ENCODE measurements at regions not wholly inside any gene's neighbourhood (a gene's known extent, or its start where the extent isn't known, plus 50 kb on each side); places are given as distances from the start of the nearest gene placed in this dataset.

- Histone ChIP-seq H3K27ac (ENCODE audit: low read depth in 2 of 2, low read length in 2 of 2) (no peak overlapping the region), H3K9me3 (ENCODE audit: control insufficient read depth in 2 of 2, low read length in 2 of 2) (no peaks in the 10 kb centered on the region), H3K9ac (ENCODE audit: low read depth in 1 of 2, low read length in 2 of 2) (no peak overlapping the region), H3K4me1 (ENCODE audit: control insufficient read depth in 2 of 2, insufficient read depth in 2 of 2, low read length in 2 of 2) (peaks cover 0 to 3% of the 10 kb centered on the region in 2 donors), H3K4me3 (ENCODE audit: low read length in 2 of 2) (no peak overlapping the region), H3K36me3 (ENCODE audit: control insufficient read depth in 2 of 2, insufficient read depth in 2 of 2, low read length in 2 of 2) (no peaks in the 10 kb centered on the region), H3K27me3 (ENCODE audit: control insufficient read depth in 2 of 2, insufficient read depth in 2 of 2, low read length in 2 of 2) (no peaks in the 10 kb centered on the region)
Observed at GRCh38 chr9:89718651-89719050, 113.8 kb downstream of the GADD45G start.

- Histone ChIP-seq H3K9me3 (ENCODE audit: control insufficient read depth in 2 of 2, low read length in 2 of 2) (no peaks in the 10 kb centered on the region), H3K27me3 (ENCODE audit: control insufficient read depth in 2 of 2, insufficient read depth in 2 of 2, low read length in 2 of 2) (no peaks in the 10 kb centered on the region), H3K4me3 (ENCODE audit: low read length in 2 of 2) (no peak overlapping the region), H3K27ac (ENCODE audit: low read depth in 2 of 2, low read length in 2 of 2) (no peak overlapping the region), H3K36me3 (ENCODE audit: control insufficient read depth in 2 of 2, insufficient read depth in 2 of 2, low read length in 2 of 2) (no peaks in the 10 kb centered on the region), H3K4me1 (ENCODE audit: control insufficient read depth in 2 of 2, insufficient read depth in 2 of 2, low read length in 2 of 2) (peaks cover 0 to 3% of the 10 kb centered on the region in 2 donors), H3K9ac (ENCODE audit: low read depth in 1 of 2, low read length in 2 of 2) (no peak overlapping the region)
Observed at GRCh38 chr9:89719202-89719601, 114.4 kb downstream of the GADD45G start.

- no peak overlapping the region for H3K4me3 ChIP-seq (ENCODE audit: low read length in 2 of 2)
- no peak overlapping the region for H3K27ac ChIP-seq (ENCODE audit: low read depth in 2 of 2, low read length in 2 of 2)
- H3K36me3 ChIP-seq (ENCODE audit: control insufficient read depth in 2 of 2, insufficient read depth in 2 of 2, low read length in 2 of 2) = no peaks in the 10 kb centered on the region
- no peaks in the 10 kb centered on the region for H3K27me3 ChIP-seq (ENCODE audit: control insufficient read depth in 2 of 2, insufficient read depth in 2 of 2, low read length in 2 of 2)
- H3K9ac ChIP-seq (ENCODE audit: low read depth in 1 of 2, low read length in 2 of 2) = no peak overlapping the region
- peaks cover 0 to 3% of the 10 kb centered on the region in 2 donors for H3K4me1 ChIP-seq (ENCODE audit: control insufficient read depth in 2 of 2, insufficient read depth in 2 of 2, low read length in 2 of 2)
- H3K9me3 ChIP-seq (ENCODE audit: control insufficient read depth in 2 of 2, low read length in 2 of 2) = no peaks in the 10 kb centered on the region
Observed at GRCh38 chr9:89720696-89721175, 115.9 kb downstream of the GADD45G start.

GRCh38 chr9:89721176-89721700, 116.4 kb downstream of the GADD45G start:
- Histone ChIP-seq H3K27ac (ENCODE audit: low read depth in 2 of 2, low read length in 2 of 2) (no peak overlapping the region), H3K4me1 (ENCODE audit: control insufficient read depth in 2 of 2, insufficient read depth in 2 of 2, low read length in 2 of 2) (peaks cover 0 to 3% of the 10 kb centered on the region in 2 donors), H3K9me3 (ENCODE audit: control insufficient read depth in 2 of 2, low read length in 2 of 2) (no peaks in the 10 kb centered on the region), H3K9ac (ENCODE audit: low read depth in 1 of 2, low read length in 2 of 2) (no peak overlapping the region), H3K27me3 (ENCODE audit: control insufficient read depth in 2 of 2, insufficient read depth in 2 of 2, low read length in 2 of 2) (no peaks in the 10 kb centered on the region), H3K36me3 (ENCODE audit: control insufficient read depth in 2 of 2, insufficient read depth in 2 of 2, low read length in 2 of 2) (no peaks in the 10 kb centered on the region), H3K4me3 (ENCODE audit: low read length in 2 of 2) (no peak overlapping the region)

DNA sequence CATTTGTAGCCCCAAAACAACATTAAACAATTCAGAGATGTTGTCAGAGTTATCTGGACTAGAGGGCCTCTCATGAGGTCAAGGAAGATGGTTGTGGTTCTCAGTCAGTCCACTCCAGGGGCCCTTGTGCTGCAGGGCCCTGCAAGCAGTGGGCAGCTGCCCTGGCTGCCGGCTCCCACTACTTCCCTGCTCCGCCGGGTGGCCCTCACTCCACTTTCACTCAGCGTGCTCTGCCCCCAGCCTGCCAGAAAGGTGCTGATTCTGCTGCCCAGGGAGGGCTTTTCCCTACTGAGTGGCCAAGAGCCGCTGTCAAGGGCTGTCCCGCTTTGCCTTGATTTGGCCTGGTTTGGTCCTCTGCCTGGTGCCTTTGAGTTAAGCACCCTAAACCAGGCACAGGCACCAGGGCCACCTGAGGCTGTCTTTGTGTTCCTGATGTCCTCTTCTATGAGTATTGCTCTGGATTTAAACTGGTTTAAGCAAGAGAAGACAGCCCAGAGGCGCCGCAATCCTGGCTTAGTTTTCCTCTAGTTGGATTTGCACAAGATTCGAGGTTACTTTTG, 117.2 kb downstream of the GADD45G start:
- Histone ChIP-seq H3K9me3 (ENCODE audit: control insufficient read depth in 2 of 2, low read length in 2 of 2) (no peaks in the 10 kb centered on the region), H3K4me3 (ENCODE audit: low read length in 2 of 2) (no peak overlapping the region), H3K4me1 (ENCODE audit: control insufficient read depth in 2 of 2, insufficient read depth in 2 of 2, low read length in 2 of 2) (peaks cover 0 to 3% of the 10 kb centered on the region in 2 donors), H3K36me3 (ENCODE audit: control insufficient read depth in 2 of 2, insufficient read depth in 2 of 2, low read length in 2 of 2) (no peaks in the 10 kb centered on the region), H3K27ac (ENCODE audit: low read depth in 2 of 2, low read length in 2 of 2) (no peak overlapping the region), H3K27me3 (ENCODE audit: control insufficient read depth in 2 of 2, insufficient read depth in 2 of 2, low read length in 2 of 2) (no peaks in the 10 kb centered on the region), H3K9ac (ENCODE audit: low read depth in 1 of 2, low read length in 2 of 2) (no peak overlapping the region)

- Histone ChIP-seq H3K9ac (ENCODE audit: low read depth in 1 of 2, low read length in 2 of 2) (no peak overlapping the region), H3K27me3 (ENCODE audit: control insufficient read depth in 2 of 2, insufficient read depth in 2 of 2, low read length in 2 of 2) (no peaks in the 10 kb centered on the region), H3K36me3 (ENCODE audit: control insufficient read depth in 2 of 2, insufficient read depth in 2 of 2, low read length in 2 of 2) (no peaks in the 10 kb centered on the region), H3K4me1 (ENCODE audit: control insufficient read depth in 2 of 2, insufficient read depth in 2 of 2, low read length in 2 of 2) (peaks cover 0 to 3% of the 10 kb centered on the region in 2 donors), H3K27ac (ENCODE audit: low read depth in 2 of 2, low read length in 2 of 2) (no peak overlapping the region), H3K9me3 (ENCODE audit: control insufficient read depth in 2 of 2, low read length in 2 of 2) (no peaks in the 10 kb centered on the region), H3K4me3 (ENCODE audit: low read length in 2 of 2) (no peak overlapping the region)
Observed at GRCh38 chr9:89722712-89723111, 117.9 kb downstream of the GADD45G start.

- H3K27ac ChIP-seq (ENCODE audit: low read depth in 2 of 2, low read length in 2 of 2) = no peak overlapping the region
- H3K36me3 ChIP-seq (ENCODE audit: control insufficient read depth in 2 of 2, insufficient read depth in 2 of 2, low read length in 2 of 2) = no peaks in the 10 kb centered on the region
- H3K27me3 ChIP-seq (ENCODE audit: control insufficient read depth in 2 of 2, insufficient read depth in 2 of 2, low read length in 2 of 2) = no peaks in the 10 kb centered on the region
- no peaks in the 10 kb centered on the region for H3K9me3 ChIP-seq (ENCODE audit: control insufficient read depth in 2 of 2, low read length in 2 of 2)
- H3K4me3 ChIP-seq (ENCODE audit: low read length in 2 of 2) = no peak overlapping the region
- H3K4me1 ChIP-seq (ENCODE audit: control insufficient read depth in 2 of 2, insufficient read depth in 2 of 2, low read length in 2 of 2) = peaks cover 0 to 3% of the 10 kb centered on the region in 2 donors
- no peak overlapping the region for H3K9ac ChIP-seq (ENCODE audit: low read depth in 1 of 2, low read length in 2 of 2)
Observed at GRCh38 chr9:89723469-89724100, 118.8 kb downstream of the GADD45G start.

- Histone ChIP-seq H3K9ac (ENCODE audit: low read depth in 1 of 2, low read length in 2 of 2) (no peak overlapping the region), H3K27me3 (ENCODE audit: control insufficient read depth in 2 of 2, insufficient read depth in 2 of 2, low read length in 2 of 2) (no peaks in the 10 kb centered on the region), H3K4me1 (ENCODE audit: control insufficient read depth in 2 of 2, insufficient read depth in 2 of 2, low read length in 2 of 2) (peaks cover 0 to 3% of the 10 kb centered on the region in 2 donors), H3K27ac (ENCODE audit: low read depth in 2 of 2, low read length in 2 of 2) (no peak overlapping the region), H3K9me3 (ENCODE audit: control insufficient read depth in 2 of 2, low read length in 2 of 2) (no peaks in the 10 kb centered on the region), H3K4me3 (ENCODE audit: low read length in 2 of 2) (no peak overlapping the region), H3K36me3 (ENCODE audit: control insufficient read depth in 2 of 2, insufficient read depth in 2 of 2, low read length in 2 of 2) (no peaks in the 10 kb centered on the region)
Observed at GRCh38 chr9:89724659-89725058, 119.8 kb downstream of the GADD45G start.

DNA sequence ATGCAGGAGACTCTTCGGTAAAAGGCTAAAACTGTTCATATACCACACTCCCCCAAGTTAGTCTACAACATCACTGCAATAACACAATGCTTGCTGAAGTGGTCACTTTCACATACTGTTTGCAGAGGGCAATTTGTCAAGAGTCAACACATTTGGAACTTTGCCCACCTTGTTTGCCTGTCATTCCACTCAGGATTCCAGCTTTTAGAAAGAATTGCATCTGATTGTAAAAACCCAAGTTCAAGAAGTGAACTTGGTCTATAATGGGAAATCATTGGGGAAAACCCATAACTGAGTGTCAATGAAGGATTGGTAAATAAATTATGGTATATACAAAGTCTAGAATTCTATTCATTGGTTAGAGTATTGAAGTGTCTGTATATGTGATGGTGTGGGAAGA, 120.5 kb downstream of the GADD45G start:
- Histone ChIP-seq H3K4me3 (ENCODE audit: low read length in 2 of 2) (no peak overlapping the region), H3K27ac (ENCODE audit: low read depth in 2 of 2, low read length in 2 of 2) (no peak overlapping the region), H3K9me3 (ENCODE audit: control insufficient read depth in 2 of 2, low read length in 2 of 2) (no peaks in the 10 kb centered on the region), H3K9ac (ENCODE audit: low read depth in 1 of 2, low read length in 2 of 2) (no peak overlapping the region), H3K4me1 (ENCODE audit: control insufficient read depth in 2 of 2, insufficient read depth in 2 of 2, low read length in 2 of 2) (peaks cover 0 to 4% of the 10 kb centered on the region in 2 donors), H3K36me3 (ENCODE audit: control insufficient read depth in 2 of 2, insufficient read depth in 2 of 2, low read length in 2 of 2) (no peaks in the 10 kb centered on the region), H3K27me3 (ENCODE audit: control insufficient read depth in 2 of 2, insufficient read depth in 2 of 2, low read length in 2 of 2) (no peaks in the 10 kb centered on the region)

- Histone ChIP-seq H3K27ac (ENCODE audit: low read depth in 2 of 2, low read length in 2 of 2) (no peak overlapping the region), H3K4me3 (ENCODE audit: low read length in 2 of 2) (no peak overlapping the region), H3K4me1 (ENCODE audit: control insufficient read depth in 2 of 2, insufficient read depth in 2 of 2, low read length in 2 of 2) (peaks cover 11 to 15% of the 10 kb centered on the region in 2 donors), H3K36me3 (ENCODE audit: control insufficient read depth in 2 of 2, insufficient read depth in 2 of 2, low read length in 2 of 2) (no peaks in the 10 kb centered on the region), H3K9me3 (ENCODE audit: control insufficient read depth in 2 of 2, low read length in 2 of 2) (no peaks in the 10 kb centered on the region), H3K9ac (ENCODE audit: low read depth in 1 of 2, low read length in 2 of 2) (no peak overlapping the region), H3K27me3 (ENCODE audit: control insufficient read depth in 2 of 2, insufficient read depth in 2 of 2, low read length in 2 of 2) (no peaks in the 10 kb centered on the region)
Observed at GRCh38 chr9:89729954-89730530, 125.2 kb downstream of the GADD45G start.

Data from mucosa of rectum (tissue), 2 donors.